HAP-1 (cell line): ENCODE measurements at regions not wholly inside any gene's neighbourhood (a gene's known extent, or its start where the extent isn't known, plus 50 kb on each side); places are given as distances from the start of the nearest gene placed in this dataset.

Experiments used
- DNase-seq, 2 experiments: peaks; one replicate each; pipeline ENCODE4 v3.0.0-alpha.2; 2016 to 2020; ENCODE audit warnings: low spot score in 2 of 2
- H3K27me3 ChIP-seq: fragments of 250-450 bp; sonication (Bioruptor Pico); 2 replicates; pipeline ENCODE4 v1.5.1; 2020; ENCODE audit warnings: low read depth, mild to moderate bottlenecking, moderate library complexity
- H3K36me3 ChIP-seq: fragments of 250-450 bp; sonication (Bioruptor Pico); replicated peaks from 2 replicates; pipeline ENCODE4 v1.5.1; 2020; ENCODE audit warnings: mild to moderate bottlenecking
- H3K4me1 ChIP-seq: fragments of 250-450 bp; sonication (Bioruptor Pico); 2 replicates; pipeline ENCODE4 v1.5.1; 2020; ENCODE audit warnings: mild to moderate bottlenecking
- H3K4me3 ChIP-seq: fragments of 250-450 bp; sonication (Bioruptor Pico); 2 replicates; pipeline ENCODE4 v1.5.1; 2020; ENCODE audit warnings: mild to moderate bottlenecking, moderate library complexity
- H3K9me3 ChIP-seq: fragments of 250-450 bp; sonication (Bioruptor Pico); 2 replicates; pipeline ENCODE4 v1.5.1; 2020; ENCODE audit warnings: mild to moderate bottlenecking, moderate library complexity
- in situ Hi-C: fragments of 300-500 bp; cut with MboI; formaldehyde crosslinking; loops from 3 replicates; pipeline ENCODE4 v1.14.3; 2020; ENCODE audit warnings: low sequenced_read_pairs, inconsistent platforms, mixed read lengths

GRCh38 chr14:36056845-36057244 is 119.7 kb downstream of the PTCSC3 start:
- no peak for DNase-seq
- no peaks in the 10 kb centered on the region for H3K36me3 ChIP-seq
- H3K27me3 ChIP-seq, result peaks cover 11% of the 10 kb centered on the region
- no peaks in the 10 kb centered on the region for H3K9me3 ChIP-seq
- in situ Hi-C loops, result no loop called here
- H3K4me1 ChIP-seq, result no peaks in the 10 kb centered on the region; the same call in none of the 2 replicates
- no peak overlapping the region for H3K4me3 ChIP-seq

GRCh38 chr14:36055681-36056225 is 120.8 kb downstream of the PTCSC3 start:
- Histone ChIP-seq H3K4me3 (no peak overlapping the region), H3K9me3 (no peaks in the 10 kb centered on the region), H3K4me1 (no peaks in the 10 kb centered on the region; the same call in none of the 2 replicates), H3K36me3 (no peaks in the 10 kb centered on the region), H3K27me3 (peaks cover 11% of the 10 kb centered on the region)
- DNase-seq, result no peak
- in situ Hi-C loops, result no loop called here

GRCh38 chr14:36055052-36055378 is 121.5 kb downstream of the PTCSC3 start:
- H3K4me3 ChIP-seq, result no peak overlapping the region
- no peaks in the 10 kb centered on the region for H3K36me3 ChIP-seq
- in situ Hi-C loops, result no loop called here
- no peak for DNase-seq
- peaks cover 11% of the 10 kb centered on the region for H3K27me3 ChIP-seq
- H3K4me1 ChIP-seq, result no peaks in the 10 kb centered on the region; the same call in none of the 2 replicates
- no peaks in the 10 kb centered on the region for H3K9me3 ChIP-seq

GRCh38 chr14:36054353-36055051 is 122.0 kb downstream of the PTCSC3 start:
- DNase-seq, result no peak
- in situ Hi-C loops, result no loop called here

GRCh38 chr14:36052681-36053080 is 123.8 kb downstream of the PTCSC3 start:
- Histone ChIP-seq H3K4me1 (no peaks in the 10 kb centered on the region; the same call in 1 of the 2 replicates), H3K36me3 (no peaks in the 10 kb centered on the region), H3K4me3 (no peak overlapping the region), H3K27me3 (peaks cover 2% of the 10 kb centered on the region; the same call in 1 of the 2 replicates), H3K9me3 (no peaks in the 10 kb centered on the region)
- in situ Hi-C loops, result no loop called here
- DNase-seq, result no peak

More at GRCh38 chr14:36054353-36055051, 122.0 kb downstream of the PTCSC3 start:
- Histone ChIP-seq H3K4me1 (no peaks in the 10 kb centered on the region; the same call in none of the 2 replicates), H3K4me3 (no peak overlapping the region), H3K36me3 (no peaks in the 10 kb centered on the region), H3K9me3 (no peaks in the 10 kb centered on the region), H3K27me3 (peaks cover 11% of the 10 kb centered on the region)

- no peak overlapping the region for H3K4me3 ChIP-seq
- DNase-seq, result no peak
- H3K9me3 ChIP-seq, result no peaks in the 10 kb centered on the region
- no peaks in the 10 kb centered on the region for H3K36me3 ChIP-seq
- in situ Hi-C loops, result no loop called here
- H3K27me3 ChIP-seq, result no peaks in the 10 kb centered on the region
- H3K4me1 ChIP-seq, result peaks cover 4% of the 10 kb centered on the region
Measured at GRCh38 chr14:36052063-36052462, 124.5 kb downstream of the PTCSC3 start.

- no peaks in the 10 kb centered on the region for H3K9me3 ChIP-seq
- H3K4me3 ChIP-seq, result no peak overlapping the region
- no peaks in the 10 kb centered on the region for H3K36me3 ChIP-seq
- no peaks in the 10 kb centered on the region; the same call in 1 of the 2 replicates for H3K27me3 ChIP-seq
- in situ Hi-C loops, result no loop called here
- peaks cover 13% of the 10 kb centered on the region for H3K4me1 ChIP-seq
- DNase-seq, result no peak
Measured at GRCh38 chr14:36048667-36049066, 127.9 kb downstream of the PTCSC3 start.

- DNase-seq, result no peak
- Histone ChIP-seq H3K4me3 (no peak overlapping the region), H3K36me3 (no peaks in the 10 kb centered on the region), H3K27me3 (no peaks in the 10 kb centered on the region; the same call in 1 of the 2 replicates), H3K9me3 (no peaks in the 10 kb centered on the region), H3K4me1 (peaks cover 13% of the 10 kb centered on the region)
- in situ Hi-C loops, result no loop called here
Measured at GRCh38 chr14:36047912-36048311, 128.6 kb downstream of the PTCSC3 start.

- H3K4me3 ChIP-seq, result no peak overlapping the region
- H3K9me3 ChIP-seq, result no peaks in the 10 kb centered on the region
- in situ Hi-C loops, result no loop called here
- no peaks in the 10 kb centered on the region for H3K4me1 ChIP-seq
- no peaks in the 10 kb centered on the region for H3K27me3 ChIP-seq
- no peak for DNase-seq
- H3K36me3 ChIP-seq, result no peaks in the 10 kb centered on the region
Measured at GRCh38 chr14:36035675-36036074, 140.8 kb downstream of the PTCSC3 start.

- in situ Hi-C loops, result no loop called here
- no peak for DNase-seq
- H3K4me1 ChIP-seq, result no peaks in the 10 kb centered on the region
- H3K36me3 ChIP-seq, result no peaks in the 10 kb centered on the region
- H3K9me3 ChIP-seq, result no peaks in the 10 kb centered on the region
- no peak overlapping the region for H3K4me3 ChIP-seq
- H3K27me3 ChIP-seq, result no peaks in the 10 kb centered on the region
Measured at GRCh38 chr14:36028665-36029064, 147.9 kb downstream of the PTCSC3 start.

GRCh38 chr14:36028218-36028617 is 148.3 kb downstream of the PTCSC3 start:
- peak; percentile 3 to 48 for DNase-seq
- Histone ChIP-seq H3K27me3 (no peaks in the 10 kb centered on the region), H3K9me3 (no peaks in the 10 kb centered on the region), H3K4me3 (no peak overlapping the region), H3K4me1 (no peaks in the 10 kb centered on the region), H3K36me3 (no peaks in the 10 kb centered on the region)
- in situ Hi-C loops, result no loop called here

- Histone ChIP-seq H3K36me3 (no peaks in the 10 kb centered on the region), H3K27me3 (no peaks in the 10 kb centered on the region), H3K4me3 (no peak overlapping the region), H3K9me3 (no peaks in the 10 kb centered on the region), H3K4me1 (no peaks in the 10 kb centered on the region)
- DNase-seq, result no peak
- in situ Hi-C loops, result no loop called here
Measured at GRCh38 chr14:36027354-36027753, 149.2 kb downstream of the PTCSC3 start.

- in situ Hi-C loops, result no loop called here
- DNase-seq, result no peak
- Histone ChIP-seq H3K36me3 (no peaks in the 10 kb centered on the region), H3K4me1 (no peaks in the 10 kb centered on the region; the same call in 1 of the 2 replicates), H3K4me3 (no peak overlapping the region), H3K9me3 (no peaks in the 10 kb centered on the region), H3K27me3 (no peaks in the 10 kb centered on the region)
Measured at GRCh38 chr14:36022765-36023410, 153.6 kb downstream of the PTCSC3 start.

GRCh38 chr14:36021591-36022320 is 154.8 kb downstream of the PTCSC3 start:
- DNase-seq, result no peak
- Histone ChIP-seq H3K9me3 (no peaks in the 10 kb centered on the region), H3K4me1 (no peaks in the 10 kb centered on the region; the same call in 1 of the 2 replicates), H3K4me3 (no peak overlapping the region), H3K36me3 (no peaks in the 10 kb centered on the region), H3K27me3 (no peaks in the 10 kb centered on the region)
- in situ Hi-C loops, result no loop called here
